ENCODE measurements at regions not wholly inside any gene's neighbourhood (a gene's known extent, or its start where the extent isn't known, plus 50 kb on each side); places are given as distances from the start of the nearest gene placed in this dataset.

- TF ChIP-seq CTCF (IDR thresholded peaks at IDR 0.05) (no peak), POLR2A (IDR thresholded peaks at IDR 0.05) (no peak)
Observed at GRCh38 chr11:91673705-91674104, 550.9 kb upstream of the FAT3 start.

All from body of pancreas (tissue), 4 donors.